Astrocyte (in vitro differentiated cells and primary cell): ENCODE measurements at regions not wholly inside any gene's neighbourhood (a gene's known extent, or its start where the extent isn't known, plus 50 kb on each side); places are given as distances from the start of the nearest gene placed in this dataset.

Experiments used
- EZH2 ChIP-seq: IDR thresholded peaks from 2 replicates; pipeline ENCODE4 v1.6.1; 2012; ENCODE audit warnings: mild to moderate bottlenecking, low read length, inconsistent platforms; ENCODE audit not compliant: insufficient read depth
- TF ChIP-seq, protein P1 (sequence below): IDR thresholded peaks from 2 replicates; pipeline ENCODE4 v1.5.1; 2011; ENCODE audit warnings: low read depth, mild to moderate bottlenecking, inconsistent platforms, low read length, moderate library complexity; ENCODE audit not compliant: insufficient read depth

DNA sequence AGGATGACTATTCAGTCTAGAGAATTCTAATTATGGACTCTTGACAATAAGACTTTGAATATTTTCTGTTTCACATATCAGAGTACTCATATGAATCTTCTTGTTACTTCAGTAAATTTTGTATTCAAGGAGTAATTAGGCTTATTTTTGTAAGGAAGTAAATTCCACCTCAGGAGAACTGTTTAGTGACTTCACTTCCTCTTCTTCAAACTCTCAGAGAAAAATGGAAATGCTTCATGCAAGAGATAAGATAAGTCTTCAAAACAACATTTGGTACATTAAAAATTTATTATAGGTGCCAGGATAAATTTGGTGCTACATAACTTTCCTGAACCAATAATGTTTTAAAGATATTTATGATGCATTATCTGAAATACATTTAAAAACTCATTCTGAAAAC lies 1421.9 kb downstream of the PCDH7 start:
- TF ChIP-seq, protein P1, sequence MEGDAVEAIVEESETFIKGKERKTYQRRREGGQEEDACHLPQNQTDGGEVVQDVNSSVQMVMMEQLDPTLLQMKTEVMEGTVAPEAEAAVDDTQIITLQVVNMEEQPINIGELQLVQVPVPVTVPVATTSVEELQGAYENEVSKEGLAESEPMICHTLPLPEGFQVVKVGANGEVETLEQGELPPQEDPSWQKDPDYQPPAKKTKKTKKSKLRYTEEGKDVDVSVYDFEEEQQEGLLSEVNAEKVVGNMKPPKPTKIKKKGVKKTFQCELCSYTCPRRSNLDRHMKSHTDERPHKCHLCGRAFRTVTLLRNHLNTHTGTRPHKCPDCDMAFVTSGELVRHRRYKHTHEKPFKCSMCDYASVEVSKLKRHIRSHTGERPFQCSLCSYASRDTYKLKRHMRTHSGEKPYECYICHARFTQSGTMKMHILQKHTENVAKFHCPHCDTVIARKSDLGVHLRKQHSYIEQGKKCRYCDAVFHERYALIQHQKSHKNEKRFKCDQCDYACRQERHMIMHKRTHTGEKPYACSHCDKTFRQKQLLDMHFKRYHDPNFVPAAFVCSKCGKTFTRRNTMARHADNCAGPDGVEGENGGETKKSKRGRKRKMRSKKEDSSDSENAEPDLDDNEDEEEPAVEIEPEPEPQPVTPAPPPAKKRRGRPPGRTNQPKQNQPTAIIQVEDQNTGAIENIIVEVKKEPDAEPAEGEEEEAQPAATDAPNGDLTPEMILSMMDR: no peak
- no peak for TF ChIP-seq EZH2
